SJSA1 (cell line): ENCODE measurements at regions not wholly inside any gene's neighbourhood (a gene's known extent, or its start where the extent isn't known, plus 50 kb on each side); places are given as distances from the start of the nearest gene placed in this dataset.
"Not testable (repeated sequence)": the region's sequence is repeated elsewhere in the genome, so short reads cannot be mapped to it uniquely, and the experiment has no call there.

Experiments used
- DNase-seq, 2 experiments: peaks; one replicate each; pipeline ENCODE4 v3.0.0-alpha.2; 2015 to 2020; ENCODE audit warnings: low spot score in 2 of 2, low read depth in 1 of 2
- H3K27ac ChIP-seq: fragments of 250-450 bp; sonication (Bioruptor Pico); 2 replicates; pipeline ENCODE4 v1.5.1; 2020; ENCODE audit warnings: mild to moderate bottlenecking, moderate library complexity
- H3K27me3 ChIP-seq: fragments of 250-450 bp; sonication (Bioruptor Pico); replicated peaks from 2 replicates; pipeline ENCODE4 v1.5.1; 2020; ENCODE audit warnings: mild to moderate bottlenecking, moderate library complexity
- H3K36me3 ChIP-seq: fragments of 250-450 bp; sonication (Bioruptor Pico); 2 replicates; pipeline ENCODE4 v1.5.1; 2020; ENCODE audit warnings: mild to moderate bottlenecking
- H3K4me1 ChIP-seq: fragments of 250-450 bp; sonication (Bioruptor Pico); replicated peaks from 2 replicates; pipeline ENCODE4 v1.6.1; 2021; ENCODE audit warnings: mild to moderate bottlenecking
- H3K4me3 ChIP-seq: fragments of 250-450 bp; sonication (Bioruptor Pico); 2 replicates; pipeline ENCODE4 v1.5.1; 2020; ENCODE audit warnings: mild to moderate bottlenecking
- H3K9me3 ChIP-seq: fragments of 250-450 bp; sonication (Bioruptor Pico); replicated peaks from 2 replicates; pipeline ENCODE4 v1.5.1; 2020; ENCODE audit warnings: mild to moderate bottlenecking

DNA sequence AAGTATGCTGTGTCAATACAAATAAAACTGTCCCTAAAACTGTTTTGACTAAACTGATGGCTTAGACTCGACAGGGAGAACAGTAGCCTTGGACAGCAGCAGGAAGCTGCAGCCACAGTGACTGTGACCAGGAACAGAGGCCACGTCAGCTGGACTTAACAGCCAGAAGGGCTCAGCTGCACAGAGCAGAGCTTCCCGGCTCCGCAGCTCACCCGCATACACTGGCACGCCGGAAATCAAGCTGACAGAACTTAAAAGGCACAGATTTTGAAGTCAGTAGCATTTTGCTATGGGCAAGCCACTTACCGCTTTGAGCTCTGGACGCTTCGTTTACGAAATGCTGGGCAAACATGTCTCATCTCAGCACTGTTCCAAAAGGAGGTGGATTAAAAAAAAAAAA is 769.7 kb upstream of the AUTS2 start:
- H3K27me3 ChIP-seq, result no peaks in the 10 kb centered on the region
- no peak overlapping the region for H3K4me3 ChIP-seq
- no peaks in the 10 kb centered on the region for H3K9me3 ChIP-seq
- H3K27ac ChIP-seq, result no peak overlapping the region
- no peaks in the 10 kb centered on the region for H3K4me1 ChIP-seq
- H3K36me3 ChIP-seq, result no peaks in the 10 kb centered on the region
- no peak for DNase-seq

DNA sequence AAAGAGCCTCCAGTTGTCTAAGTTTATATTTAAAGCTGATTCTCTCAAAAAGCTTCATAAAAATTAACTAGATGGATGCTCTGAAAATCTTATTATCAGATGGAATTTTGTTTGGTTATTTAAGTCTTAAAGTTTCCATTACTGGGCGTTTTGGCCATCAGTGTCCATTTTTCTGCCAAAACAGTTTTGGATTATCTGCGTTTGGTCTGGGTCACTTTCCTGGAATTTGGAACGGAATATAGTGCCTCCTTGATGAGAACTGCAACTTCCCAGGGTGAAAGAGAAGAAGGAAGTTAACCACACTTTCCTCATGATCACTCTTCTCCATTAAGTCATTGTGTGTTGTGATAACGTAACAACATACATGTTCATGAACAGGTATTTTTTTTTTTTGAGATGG is 764.9 kb upstream of the AUTS2 start:
- H3K27ac ChIP-seq, result no peak overlapping the region
- no peaks in the 10 kb centered on the region for H3K4me1 ChIP-seq
- H3K9me3 ChIP-seq, result no peaks in the 10 kb centered on the region; the same call in 1 of the 2 replicates
- DNase-seq, result no peak
- no peaks in the 10 kb centered on the region for H3K36me3 ChIP-seq
- no peaks in the 10 kb centered on the region for H3K27me3 ChIP-seq
- no peak overlapping the region for H3K4me3 ChIP-seq

DNA sequence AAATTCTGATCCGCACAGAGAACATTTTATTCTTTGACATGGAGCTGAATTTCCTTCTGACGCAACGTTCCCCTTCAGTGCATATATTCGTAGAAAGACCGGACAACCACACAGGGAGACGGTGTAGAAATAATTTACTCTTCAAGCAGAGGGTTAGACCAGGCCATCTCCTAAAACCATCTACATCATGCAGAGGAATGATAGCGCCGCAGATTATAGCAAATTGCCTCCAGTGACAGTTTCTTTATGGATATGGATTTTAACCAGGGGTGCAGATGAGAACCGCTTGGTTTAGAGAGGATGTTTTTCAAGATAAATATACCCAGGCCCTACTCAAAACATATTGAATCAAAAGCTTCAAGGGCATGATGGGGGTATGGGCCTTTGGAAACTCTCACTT is 759.3 kb upstream of the AUTS2 start:
- H3K9me3 ChIP-seq, result no peaks in the 10 kb centered on the region; the same call in 1 of the 2 replicates
- no peak overlapping the region for H3K27ac ChIP-seq
- no peaks in the 10 kb centered on the region for H3K36me3 ChIP-seq
- no peak overlapping the region for H3K4me3 ChIP-seq
- no peak for DNase-seq
- H3K4me1 ChIP-seq, result no peaks in the 10 kb centered on the region
- no peaks in the 10 kb centered on the region for H3K27me3 ChIP-seq

DNA sequence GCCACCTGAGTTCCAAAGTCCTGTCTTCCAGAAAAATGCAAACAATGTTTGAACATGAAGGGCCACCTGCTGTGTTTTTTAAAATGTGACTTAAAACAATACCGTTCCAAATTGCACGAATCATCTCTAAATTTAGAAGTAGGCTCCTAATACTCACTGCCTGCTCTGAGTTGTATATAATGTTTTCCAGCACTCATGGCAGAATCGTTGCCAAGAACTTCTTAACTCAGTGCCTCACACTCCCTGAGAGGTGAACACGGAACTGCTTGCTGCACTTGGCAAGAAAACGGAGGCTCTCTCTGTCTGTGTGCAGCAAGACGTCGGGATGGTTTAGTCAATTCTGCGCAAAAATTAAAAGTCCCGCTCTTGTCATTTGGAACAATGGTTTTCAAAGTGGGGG is 757.3 kb upstream of the AUTS2 start:
- H3K9me3 ChIP-seq, result no peaks in the 10 kb centered on the region
- no peaks in the 10 kb centered on the region for H3K27me3 ChIP-seq
- H3K4me3 ChIP-seq, result no peak overlapping the region
- H3K36me3 ChIP-seq, result no peaks in the 10 kb centered on the region
- no peak overlapping the region for H3K27ac ChIP-seq
- no peak for DNase-seq
- H3K4me1 ChIP-seq, result no peaks in the 10 kb centered on the region

DNA sequence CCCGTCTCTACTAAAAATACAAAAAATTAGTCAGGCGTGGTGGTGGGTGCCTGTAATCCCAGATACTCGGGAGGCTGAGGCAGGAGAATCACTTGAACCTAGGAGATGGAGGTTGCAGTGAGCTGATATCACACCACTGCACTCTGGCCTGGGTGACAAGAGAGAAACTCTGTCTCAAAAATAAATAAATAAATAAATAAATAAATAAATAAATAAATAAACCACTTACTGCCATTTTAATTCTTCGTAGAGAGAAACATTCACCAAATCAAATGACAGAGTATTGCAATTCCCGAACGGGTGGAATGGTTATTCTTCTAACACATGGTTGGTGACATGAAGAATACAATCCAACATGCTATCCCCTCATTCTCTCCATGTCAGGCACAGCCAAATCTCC is 754.3 kb upstream of the AUTS2 start:
- H3K36me3 ChIP-seq, DNase-seq, H3K27ac ChIP-seq, H3K27me3 ChIP-seq, H3K4me3 ChIP-seq, H3K9me3 ChIP-seq, H3K4me1 ChIP-seq: not testable (repeated sequence)

DNA sequence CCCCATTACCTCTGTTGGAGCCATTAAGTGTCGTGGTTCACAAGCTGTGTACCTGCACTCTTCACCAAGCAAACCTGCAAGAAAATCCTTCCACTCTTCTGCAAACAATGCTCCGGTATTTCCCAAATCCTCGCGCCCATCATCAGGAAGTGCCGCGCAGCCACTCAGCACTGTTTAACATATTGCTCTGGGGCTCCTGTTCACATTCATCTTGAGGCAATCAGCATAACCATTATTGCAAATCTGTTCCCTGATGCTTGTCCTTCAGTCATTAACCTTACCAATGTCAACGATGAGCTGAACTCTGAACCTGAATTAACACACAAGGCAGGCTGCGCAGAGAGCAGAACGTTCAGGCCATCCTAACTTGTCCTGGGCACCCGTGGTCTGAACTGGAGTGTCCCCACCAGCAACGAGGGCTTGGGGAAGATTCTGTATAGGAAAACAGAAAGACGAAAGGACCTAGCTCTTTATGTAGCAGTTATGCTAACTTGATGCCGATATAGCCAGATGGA is 751.4 kb upstream of the AUTS2 start:
- H3K9me3 ChIP-seq, result no peaks in the 10 kb centered on the region
- no peaks in the 10 kb centered on the region for H3K4me1 ChIP-seq
- no peak overlapping the region for H3K27ac ChIP-seq
- no peaks in the 10 kb centered on the region for H3K36me3 ChIP-seq
- H3K27me3 ChIP-seq, result no peaks in the 10 kb centered on the region
- H3K4me3 ChIP-seq, result no peak overlapping the region
- DNase-seq, result no peak

DNA sequence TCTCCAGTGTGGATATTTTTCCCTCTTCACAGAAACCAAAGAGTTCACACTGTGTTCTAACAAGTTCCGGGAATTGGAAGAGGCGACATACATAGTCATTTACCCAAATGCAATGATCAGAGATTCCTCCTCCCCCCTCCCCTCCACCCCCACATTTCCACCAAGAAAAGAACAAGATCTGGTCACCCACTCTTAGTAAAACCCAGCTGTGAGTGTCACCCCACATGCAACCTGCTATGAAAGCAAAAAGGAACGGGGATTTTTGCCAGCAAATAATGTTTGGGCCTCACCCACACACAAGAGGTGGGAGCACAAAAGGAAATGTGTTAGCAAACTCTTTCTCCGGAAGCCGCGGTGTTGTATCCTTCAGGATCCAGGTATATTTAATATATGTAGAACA is 745.0 kb upstream of the AUTS2 start:
- H3K4me1 ChIP-seq, result no peaks in the 10 kb centered on the region
- H3K27me3 ChIP-seq, result no peaks in the 10 kb centered on the region
- H3K36me3 ChIP-seq, result no peaks in the 10 kb centered on the region
- H3K9me3 ChIP-seq, result no peaks in the 10 kb centered on the region
- H3K4me3 ChIP-seq, result no peak overlapping the region
- DNase-seq, result no peak
- H3K27ac ChIP-seq, result no peak overlapping the region

DNA sequence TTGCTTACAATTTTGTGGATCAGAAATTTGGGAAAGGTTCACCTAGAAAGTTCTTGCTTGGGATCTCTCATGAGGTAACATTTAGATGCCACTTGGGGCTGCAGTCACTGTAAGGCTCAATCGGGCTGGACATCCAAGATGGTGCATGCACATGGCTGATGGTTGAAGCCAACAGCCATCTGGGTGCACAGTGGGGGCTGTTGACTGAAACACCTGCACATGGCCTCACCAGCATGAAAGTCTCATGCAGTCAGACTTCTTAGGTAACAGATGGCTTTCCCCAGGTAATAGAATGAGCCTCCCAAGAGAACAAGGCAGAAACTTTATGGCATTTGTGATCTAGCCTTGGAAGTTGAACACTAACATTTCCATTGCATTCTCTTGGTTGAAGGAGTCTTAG is 740.7 kb upstream of the AUTS2 start:
- Histone ChIP-seq H3K4me3 (no peak overlapping the region), H3K36me3 (no peaks in the 10 kb centered on the region), H3K27ac (no peak overlapping the region), H3K9me3 (no peaks in the 10 kb centered on the region), H3K4me1 (no peaks in the 10 kb centered on the region), H3K27me3 (no peaks in the 10 kb centered on the region)
- no peak for DNase-seq

DNA sequence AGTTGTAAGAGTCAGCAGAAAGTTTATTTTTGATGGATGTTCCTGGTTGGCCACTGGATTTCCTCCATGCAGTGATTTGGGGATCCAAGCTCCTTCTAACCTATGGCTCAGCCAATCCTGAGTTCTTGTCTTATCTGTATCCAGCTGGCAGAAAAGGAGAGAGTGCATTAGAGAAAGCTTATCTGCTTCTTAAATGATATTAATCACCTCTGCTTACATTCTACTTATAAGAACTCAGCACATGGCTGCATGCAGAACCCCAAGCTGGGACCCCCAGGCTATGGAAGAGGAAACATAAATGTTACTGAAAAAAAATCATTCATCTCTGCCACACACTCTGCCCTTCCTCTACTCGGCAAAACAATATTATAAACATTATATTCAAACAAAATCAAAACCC is 739.8 kb upstream of the AUTS2 start:
- H3K4me3 ChIP-seq, result no peak overlapping the region

DNA sequence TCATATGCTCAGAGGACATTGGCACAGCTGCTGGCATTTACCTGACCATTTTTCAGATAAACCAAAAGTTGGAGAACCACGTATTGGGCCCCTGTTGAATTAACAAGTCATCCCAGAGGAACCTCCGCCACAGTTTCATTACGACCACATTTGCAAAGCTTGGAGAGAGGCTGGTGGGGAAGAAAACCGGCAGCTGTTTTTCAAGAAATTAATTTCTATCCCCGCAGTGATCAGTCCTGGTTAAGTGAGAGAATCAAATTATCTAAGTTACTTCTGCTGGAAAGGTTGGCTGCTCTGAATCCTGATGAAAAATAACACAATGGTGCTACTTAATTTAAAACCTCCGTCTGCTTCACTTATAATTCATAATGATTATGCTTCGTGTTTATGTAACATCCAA is 737.1 kb upstream of the AUTS2 start:
- no peaks in the 10 kb centered on the region for H3K36me3 ChIP-seq
- H3K27ac ChIP-seq, result no peak overlapping the region
- H3K9me3 ChIP-seq, result no peaks in the 10 kb centered on the region; the same call in 1 of the 2 replicates
- H3K4me3 ChIP-seq, result no peak overlapping the region
- H3K27me3 ChIP-seq, result no peaks in the 10 kb centered on the region
- DNase-seq, result no peak
- H3K4me1 ChIP-seq, result no peaks in the 10 kb centered on the region

More for the DNA sequence above, 739.8 kb upstream of the AUTS2 start:
- H3K9me3 ChIP-seq, result no peaks in the 10 kb centered on the region
- DNase-seq, result no peak
- no peak overlapping the region for H3K27ac ChIP-seq
- H3K4me1 ChIP-seq, result no peaks in the 10 kb centered on the region
- H3K36me3 ChIP-seq, result no peaks in the 10 kb centered on the region
- no peaks in the 10 kb centered on the region for H3K27me3 ChIP-seq

DNA sequence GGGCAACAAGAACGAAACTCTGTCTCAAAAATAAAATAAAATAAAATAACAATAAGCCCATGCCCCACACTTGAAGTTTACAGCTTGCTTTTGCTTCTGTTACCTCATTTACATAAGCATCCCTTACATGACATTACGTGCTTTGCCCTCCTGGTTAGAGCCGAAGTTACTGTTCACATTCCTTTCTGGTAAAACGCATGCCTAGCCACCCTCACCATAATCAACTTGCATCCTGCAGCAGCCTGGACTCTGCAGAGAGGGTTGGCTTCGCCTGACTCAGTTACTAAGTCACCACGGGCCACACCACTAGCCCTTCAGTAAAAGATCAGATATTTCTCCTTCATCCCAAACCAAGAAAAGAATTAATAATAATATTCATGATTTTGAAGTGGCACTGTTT is 736.0 kb upstream of the AUTS2 start:
- Histone ChIP-seq H3K36me3 (no peaks in the 10 kb centered on the region), H3K9me3 (no peaks in the 10 kb centered on the region; the same call in 1 of the 2 replicates), H3K4me3 (no peak overlapping the region), H3K27ac (no peak overlapping the region), H3K4me1 (no peaks in the 10 kb centered on the region), H3K27me3 (no peaks in the 10 kb centered on the region)
- DNase-seq, result no peak

DNA sequence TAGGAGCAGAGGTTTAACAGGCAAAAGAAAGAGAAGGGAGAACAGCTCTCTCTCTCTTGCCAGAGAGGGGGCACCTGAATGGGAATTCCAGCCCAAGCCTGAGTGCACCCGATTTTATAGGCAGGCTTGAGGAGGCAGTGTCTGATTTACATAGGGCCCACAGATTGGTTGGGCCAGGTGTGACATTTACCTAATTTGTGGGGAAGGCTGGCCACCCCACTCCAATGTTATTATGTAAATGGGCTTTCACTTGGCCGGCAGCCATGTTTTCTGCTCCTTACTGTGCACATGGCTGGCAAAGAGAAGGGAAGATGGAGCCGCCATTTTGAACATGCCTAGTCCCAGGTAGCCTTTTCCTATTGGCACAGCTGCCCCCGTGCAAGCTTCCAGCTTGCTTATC is 735.5 kb upstream of the AUTS2 start:
- Histone ChIP-seq H3K27ac (no peak overlapping the region), H3K4me3 (no peak overlapping the region), H3K9me3 (no peaks in the 10 kb centered on the region; the same call in 1 of the 2 replicates), H3K36me3 (no peaks in the 10 kb centered on the region), H3K27me3 (no peaks in the 10 kb centered on the region), H3K4me1 (no peaks in the 10 kb centered on the region)
- no peak for DNase-seq

DNA sequence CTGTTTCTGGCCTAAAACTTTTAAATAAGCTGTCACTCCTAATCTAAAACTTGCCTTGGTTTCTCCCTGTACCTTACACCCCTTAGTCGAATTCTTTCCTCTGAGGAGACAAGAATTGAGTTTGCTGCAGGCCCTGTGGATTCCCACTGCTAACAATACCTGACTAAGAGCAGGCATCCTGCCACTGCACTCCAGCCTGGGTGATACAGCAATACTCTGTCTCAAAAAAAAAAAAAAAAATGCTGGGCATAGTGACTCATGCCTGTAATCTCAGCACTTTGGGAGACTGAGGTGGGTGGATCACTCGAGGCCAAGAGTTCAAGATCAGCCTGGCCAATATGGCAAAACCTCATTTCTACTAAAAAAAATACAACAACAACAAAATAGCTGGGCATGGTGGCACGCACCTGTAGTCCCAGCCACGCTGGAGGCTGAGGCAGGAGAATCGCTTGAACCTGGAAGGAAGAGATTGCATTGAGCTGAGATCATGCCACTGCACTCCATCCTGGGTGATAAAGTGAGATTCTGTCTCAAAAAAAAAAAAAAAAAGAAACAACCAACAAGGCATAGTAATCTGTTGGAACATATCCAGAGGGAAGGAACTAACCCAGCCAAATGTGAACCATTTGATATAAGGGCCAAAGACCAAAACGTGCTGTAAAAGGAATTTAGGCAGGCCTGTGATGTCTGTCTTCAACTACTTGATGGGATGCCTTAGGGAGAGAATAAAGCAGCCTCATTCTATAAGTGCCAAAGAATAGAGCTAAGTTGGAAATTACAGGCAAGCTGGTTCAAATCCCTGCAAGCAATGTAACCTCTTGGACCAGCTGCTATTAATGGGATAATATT is 732.7 kb upstream of the AUTS2 start:
- DNase-seq, result no peak
- Histone ChIP-seq H3K27ac (no peak overlapping the region), H3K4me1 (no peaks in the 10 kb centered on the region), H3K27me3 (no peaks in the 10 kb centered on the region), H3K4me3 (no peak overlapping the region), H3K36me3 (no peaks in the 10 kb centered on the region), H3K9me3 (no peaks in the 10 kb centered on the region; the same call in 1 of the 2 replicates)

DNA sequence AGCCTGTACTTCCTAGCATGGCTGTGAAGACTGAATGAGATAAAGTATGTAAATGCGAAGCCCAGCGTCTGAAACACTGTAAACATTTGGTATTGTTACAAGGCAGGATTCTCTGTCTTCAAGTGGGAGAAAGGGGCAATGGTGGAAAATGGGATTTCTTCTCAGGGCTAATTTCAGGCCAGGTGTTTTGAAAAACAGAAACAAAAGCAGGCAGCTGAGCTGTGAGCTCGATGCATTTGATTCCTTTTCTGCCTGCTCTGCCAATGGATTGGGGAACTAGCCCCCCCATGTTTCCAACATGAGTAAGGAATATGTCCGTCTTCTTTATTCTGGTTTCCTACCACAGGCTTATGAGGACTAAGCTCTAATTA is 732.1 kb upstream of the AUTS2 start:
- no peak for DNase-seq
- Histone ChIP-seq H3K27me3 (no peaks in the 10 kb centered on the region), H3K4me3 (no peak overlapping the region), H3K9me3 (no peaks in the 10 kb centered on the region; the same call in 1 of the 2 replicates), H3K27ac (no peak overlapping the region), H3K36me3 (no peaks in the 10 kb centered on the region), H3K4me1 (no peaks in the 10 kb centered on the region)

DNA sequence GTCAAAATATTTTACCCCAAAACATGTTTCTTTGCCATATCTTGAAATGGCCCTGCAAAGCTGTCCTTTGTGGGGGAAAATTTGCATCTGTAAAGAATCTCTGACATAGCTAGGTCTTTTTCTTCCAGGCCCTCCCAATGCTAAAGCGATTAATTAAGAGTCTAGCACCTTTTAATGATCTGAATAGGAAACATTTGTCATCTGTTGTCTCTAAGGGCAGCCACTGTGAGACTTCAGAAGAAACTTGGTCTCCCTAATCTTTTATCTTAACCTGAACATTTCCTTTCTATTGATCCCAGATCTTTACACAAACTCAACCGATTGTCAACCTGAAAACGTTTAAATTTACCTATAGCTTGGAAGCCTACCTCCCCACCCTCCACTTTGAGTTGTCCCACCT is 731.6 kb upstream of the AUTS2 start:
- not testable (repeated sequence) for H3K4me3 ChIP-seq, H3K9me3 ChIP-seq, H3K27ac ChIP-seq, H3K36me3 ChIP-seq, H3K4me1 ChIP-seq, H3K27me3 ChIP-seq, DNase-seq
